ENCODE measurements at regions not wholly inside any gene's neighbourhood (a gene's known extent, or its start where the extent isn't known, plus 50 kb on each side); places are given as distances from the start of the nearest gene placed in this dataset.

- TF ChIP-seq RAD21 (IDR thresholded peaks at IDR 0.05 in 1 of 2, conservative IDR thresholded peaks at IDR 0.05 in 1 of 2; ENCODE audit: low read depth in 2 of 2, low read length in 2 of 2) (no peak), ATF3 (IDR thresholded peaks at IDR 0.05; ENCODE audit: insufficient read depth, low read depth, low read length) (no peak), CHD7 (IDR thresholded peaks at IDR 0.05; ENCODE audit: insufficient replicate concordance, low read length) (no peak), SAP30 (IDR thresholded peaks at IDR 0.05; ENCODE audit: insufficient read depth, insufficient replicate concordance, low read length) (no peak), SIX5 (IDR thresholded peaks at IDR 0.05; ENCODE audit: low read depth, low read length) (no peak), PHF8 (conservative IDR thresholded peaks at IDR 0.05; ENCODE audit: low read depth, low read length) (no peak), FOSL1 (IDR thresholded peaks at IDR 0.05; ENCODE audit: insufficient read depth, low read depth, low read length) (no peak), USF2 (IDR thresholded peaks at IDR 0.05; ENCODE audit: low read length) (no peak), MAFK (IDR thresholded peaks at IDR 0.05; ENCODE audit: low read depth, low read length) (no peak)
These were observed 145.2 kb downstream of the INHBB start (continued) for GRCh38 chr2:120491111-120491625.
